Gastroesophageal sphincter (tissue), 3 donors: ENCODE measurements at regions not wholly inside any gene's neighbourhood (a gene's known extent, or its start where the extent isn't known, plus 50 kb on each side); places are given as distances from the start of the nearest gene placed in this dataset.
A peak's percentile ranks its signal among the peaks of the same experiment; 100 is the strongest.

ENCODE experiments used
- POLR2A ChIP-seq, 2 donors: fragments of 450-650 bp; IDR thresholded peaks; one replicate each; pipeline ENCODE4 v1.6.1; 2017; ENCODE audit warnings: antibody characterized with exemption in 2 of 2, mild to moderate bottlenecking in 2 of 2, moderate library complexity in 1 of 2
- POLR2AphosphoS5 ChIP-seq: sonication (generic); formaldehyde crosslinking; IDR thresholded peaks from one replicate; pipeline ENCODE4 v1.6.1; 2017; ENCODE audit warnings: antibody characterized with exemption
- TF ChIP-seq, protein P1 (sequence below), 4 experiments: fragments of 200-600 bp in 2 of 4; fragments of 450-650 bp in 2 of 4; sonication (generic) in 1 of 4; IDR thresholded peaks; one replicate each; pipeline ENCODE4 v1.5.1; 2017 to 2019; ENCODE audit warnings: antibody characterized with exemption in 4 of 4, mild to moderate bottlenecking in 2 of 4, moderate library complexity in 2 of 4

DNA sequence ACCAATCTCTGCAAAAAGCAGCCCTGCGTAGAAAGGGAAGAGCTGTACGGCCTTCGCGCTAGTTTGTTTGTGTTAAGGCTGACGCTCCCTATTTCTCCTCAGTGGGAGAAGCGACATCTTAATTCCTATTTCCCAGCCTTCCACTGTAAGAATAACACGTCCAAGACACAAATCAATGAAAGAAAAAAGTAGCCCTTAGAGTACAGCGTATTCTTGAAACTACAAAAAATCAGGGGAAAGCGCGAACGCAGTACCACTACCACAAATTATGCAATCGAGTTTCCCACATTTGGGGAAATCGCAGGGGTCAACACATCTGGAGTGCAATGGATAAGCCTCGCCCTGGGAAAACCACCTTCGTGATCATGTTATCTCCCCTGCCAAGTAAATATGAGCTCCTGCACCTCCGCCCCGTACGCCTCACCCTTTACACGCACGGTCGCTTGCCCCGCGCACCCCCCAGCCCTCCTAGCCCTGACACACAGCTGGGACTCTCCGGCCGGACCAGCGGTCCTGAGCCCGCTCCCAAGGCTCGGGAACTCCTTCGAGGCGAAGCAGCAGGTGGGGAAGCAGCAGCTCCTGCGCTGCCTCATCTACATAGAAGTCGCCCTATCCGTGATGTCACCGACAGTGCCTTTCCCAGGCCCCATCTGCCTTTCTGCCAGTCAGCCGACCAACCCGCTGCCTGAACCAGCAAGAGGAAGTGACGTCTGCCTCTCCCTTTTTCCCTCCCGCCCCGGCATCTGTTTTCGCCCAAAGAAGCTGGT, 94.7 kb downstream of the PPIAL4G start:
- TF ChIP-seq, protein P1, sequence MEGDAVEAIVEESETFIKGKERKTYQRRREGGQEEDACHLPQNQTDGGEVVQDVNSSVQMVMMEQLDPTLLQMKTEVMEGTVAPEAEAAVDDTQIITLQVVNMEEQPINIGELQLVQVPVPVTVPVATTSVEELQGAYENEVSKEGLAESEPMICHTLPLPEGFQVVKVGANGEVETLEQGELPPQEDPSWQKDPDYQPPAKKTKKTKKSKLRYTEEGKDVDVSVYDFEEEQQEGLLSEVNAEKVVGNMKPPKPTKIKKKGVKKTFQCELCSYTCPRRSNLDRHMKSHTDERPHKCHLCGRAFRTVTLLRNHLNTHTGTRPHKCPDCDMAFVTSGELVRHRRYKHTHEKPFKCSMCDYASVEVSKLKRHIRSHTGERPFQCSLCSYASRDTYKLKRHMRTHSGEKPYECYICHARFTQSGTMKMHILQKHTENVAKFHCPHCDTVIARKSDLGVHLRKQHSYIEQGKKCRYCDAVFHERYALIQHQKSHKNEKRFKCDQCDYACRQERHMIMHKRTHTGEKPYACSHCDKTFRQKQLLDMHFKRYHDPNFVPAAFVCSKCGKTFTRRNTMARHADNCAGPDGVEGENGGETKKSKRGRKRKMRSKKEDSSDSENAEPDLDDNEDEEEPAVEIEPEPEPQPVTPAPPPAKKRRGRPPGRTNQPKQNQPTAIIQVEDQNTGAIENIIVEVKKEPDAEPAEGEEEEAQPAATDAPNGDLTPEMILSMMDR (IDR thresholded peaks at IDR 0.05): no peak
- TF ChIP-seq POLR2AphosphoS5 (peak; percentile 74), POLR2A (IDR thresholded peaks at IDR 0.05) (peak; percentile 48 to 59)
